EH (cell line): ENCODE measurements at regions not wholly inside any gene's neighbourhood (a gene's known extent, or its start where the extent isn't known, plus 50 kb on each side); places are given as distances from the start of the nearest gene placed in this dataset.
"Not testable (repeated sequence)": the region's sequence is repeated elsewhere in the genome, so short reads cannot be mapped to it uniquely, and the experiment has no call there.

Experiments used
- DNase-seq: peaks from one replicate; pipeline ENCODE4 v3.0.0-alpha.2; 2015; ENCODE audit warnings: low read depth

DNA sequence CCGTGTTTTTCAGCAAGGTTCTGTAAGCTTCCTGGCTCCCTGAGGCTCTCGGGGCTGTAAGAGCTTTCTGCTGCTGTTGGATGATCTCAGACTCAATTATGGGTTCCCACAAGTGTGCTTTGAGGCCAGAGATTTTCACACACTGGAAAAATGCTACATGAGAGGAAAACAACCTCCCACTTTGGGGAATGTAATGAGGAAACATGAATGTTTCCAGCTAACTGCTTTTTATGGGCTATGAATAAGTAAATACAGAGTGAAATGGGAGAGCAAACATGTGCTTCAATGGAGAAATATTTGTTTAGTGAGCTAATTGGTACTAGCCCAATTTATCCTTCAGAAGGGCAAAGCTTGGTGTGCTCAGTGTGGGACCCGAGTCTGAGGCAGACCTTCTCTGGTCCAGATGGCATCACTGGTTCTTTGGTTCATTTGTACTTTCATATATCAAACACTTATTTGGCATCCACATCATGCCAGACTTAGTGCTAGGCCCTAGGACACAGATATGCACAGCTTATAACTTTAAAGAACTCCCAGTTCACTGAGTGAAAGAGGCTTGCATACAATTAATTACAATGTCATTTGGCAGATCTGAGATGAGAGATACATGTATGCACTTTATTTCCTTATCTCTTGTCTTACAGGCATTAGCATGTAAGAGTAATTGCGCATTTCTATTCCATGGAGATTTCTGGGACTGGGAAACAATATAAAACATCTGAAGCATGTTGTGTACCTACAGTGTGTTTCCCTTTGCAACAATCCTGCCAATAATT, 248.8 kb downstream of the RDH14 start:
- peak; percentile 95 for DNase-seq

DNA sequence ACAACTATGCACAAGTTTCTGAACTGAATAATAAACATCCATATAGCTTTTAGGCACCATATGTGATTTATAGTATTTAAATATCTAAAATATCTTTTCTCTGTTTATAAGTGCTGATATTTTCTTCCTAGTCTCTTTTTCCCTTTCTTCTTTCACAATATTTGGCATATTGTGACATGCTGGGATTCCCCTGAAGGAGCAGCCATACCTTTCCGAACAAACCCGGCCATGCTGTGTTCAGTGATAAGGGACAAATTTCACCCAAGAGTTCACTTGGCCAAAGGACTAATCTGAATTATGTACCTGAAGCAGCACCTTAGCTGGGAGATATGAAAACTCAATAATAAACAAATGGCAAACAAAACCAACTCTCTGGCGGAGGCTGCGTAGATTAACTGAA, 250.8 kb downstream of the RDH14 start:
- no peak for DNase-seq

DNA sequence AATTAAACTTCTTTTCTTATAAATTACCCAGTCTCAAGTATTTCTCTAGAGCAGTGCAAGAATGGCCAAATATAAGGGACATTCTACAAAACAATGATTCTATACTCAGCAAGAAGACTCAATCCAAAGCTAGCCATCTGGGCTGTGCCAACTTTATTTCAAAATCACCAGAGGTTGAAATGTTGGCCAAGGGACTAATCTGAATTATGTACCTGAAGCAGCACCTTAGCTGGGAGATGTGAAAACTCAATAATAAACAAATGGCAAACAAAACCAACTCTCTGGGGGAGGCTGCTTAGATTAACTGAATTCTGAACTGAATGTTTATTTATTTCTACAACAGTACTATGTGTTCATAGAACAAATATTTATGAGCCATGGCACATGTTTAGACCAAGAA, 251.3 kb downstream of the RDH14 start:
- DNase-seq = peak; percentile 25

DNA sequence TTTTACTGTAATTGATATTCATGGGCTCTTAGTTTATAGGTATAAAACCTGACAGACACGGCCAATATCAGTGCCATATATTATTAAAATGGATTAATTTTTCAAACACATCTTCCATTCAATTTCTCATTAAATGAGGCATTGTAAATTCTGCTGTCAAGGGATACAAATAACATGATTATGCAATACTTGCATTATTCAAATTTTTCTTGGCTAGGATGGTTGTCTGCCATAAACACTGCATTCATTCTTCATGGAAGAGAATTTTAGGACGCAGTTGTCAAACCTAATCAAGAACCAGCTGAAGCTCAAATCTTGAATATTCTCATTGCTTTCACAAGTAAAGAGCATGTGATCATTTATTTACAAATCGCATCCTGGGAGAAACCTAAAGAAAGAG, 255.6 kb downstream of the RDH14 start:
- no peak for DNase-seq

DNA sequence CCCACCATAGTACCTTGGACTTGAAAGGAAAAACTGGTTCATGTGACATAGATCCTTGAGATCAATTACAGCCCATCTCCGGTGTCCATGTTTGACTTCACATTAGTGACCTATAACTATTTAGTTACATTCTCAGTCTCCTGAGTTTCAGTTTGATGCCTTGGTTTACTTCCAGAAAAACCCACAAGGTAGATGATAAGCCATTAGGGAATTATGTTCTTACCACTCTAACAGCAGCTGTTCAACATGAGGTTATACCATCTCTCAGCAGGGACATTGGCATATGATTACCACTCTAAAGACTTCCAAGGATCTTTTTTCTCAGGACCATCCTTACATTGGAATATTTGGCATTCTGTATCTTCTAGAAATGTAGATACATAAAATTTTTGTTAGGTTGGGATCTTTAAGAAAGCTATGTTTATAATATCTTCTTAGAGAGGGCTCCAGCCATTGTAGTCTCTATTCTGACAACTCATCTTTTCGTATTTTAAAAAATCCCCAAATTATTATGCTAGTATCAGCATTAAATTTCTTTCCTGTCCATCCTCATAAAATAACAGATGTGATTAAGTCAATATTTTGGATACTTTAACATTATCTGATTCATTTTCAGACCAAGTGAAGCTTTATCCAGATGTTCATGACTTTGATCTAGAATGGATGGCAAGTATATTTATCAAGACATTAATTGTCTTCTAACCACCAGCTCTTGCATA, 258.9 kb downstream of the RDH14 start:
- DNase-seq = no peak

DNA sequence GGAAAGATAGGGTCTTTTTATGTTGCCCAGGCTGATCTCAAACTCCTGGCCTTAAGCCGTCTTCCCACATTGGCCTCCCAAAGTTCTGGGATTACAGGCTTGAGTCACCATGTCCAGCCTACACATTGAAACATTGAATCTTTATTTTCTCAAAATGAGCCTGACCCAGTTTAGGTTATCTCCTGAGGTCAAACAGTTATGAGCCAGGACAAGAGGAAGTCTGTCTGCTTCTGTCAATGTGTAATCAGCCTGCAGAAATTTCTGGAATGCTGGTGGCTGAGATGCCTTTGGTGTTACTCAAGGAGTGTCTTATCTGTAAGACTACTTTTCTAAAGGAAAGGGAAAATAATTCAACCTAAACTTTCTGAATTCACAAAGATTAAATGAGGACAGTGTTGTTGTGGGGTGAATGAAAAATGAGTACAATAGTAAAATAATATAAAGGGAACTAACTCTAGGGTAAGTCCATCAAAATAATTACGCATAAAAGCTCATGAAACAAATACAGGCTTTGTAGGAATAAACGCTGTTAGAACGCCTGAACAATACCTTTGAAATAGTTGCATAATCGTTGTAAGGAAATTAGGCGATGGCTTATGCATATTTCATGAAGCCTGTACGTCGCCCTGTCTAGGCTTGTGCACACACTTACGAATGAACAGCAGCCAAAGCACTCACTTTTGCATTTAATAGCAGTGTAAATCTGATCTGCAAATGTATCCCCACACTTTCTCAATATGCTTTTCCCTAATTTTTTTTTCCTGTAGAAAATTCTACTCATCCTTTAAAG, 260.8 kb downstream of the RDH14 start:
- DNase-seq = peak; percentile 95

DNA sequence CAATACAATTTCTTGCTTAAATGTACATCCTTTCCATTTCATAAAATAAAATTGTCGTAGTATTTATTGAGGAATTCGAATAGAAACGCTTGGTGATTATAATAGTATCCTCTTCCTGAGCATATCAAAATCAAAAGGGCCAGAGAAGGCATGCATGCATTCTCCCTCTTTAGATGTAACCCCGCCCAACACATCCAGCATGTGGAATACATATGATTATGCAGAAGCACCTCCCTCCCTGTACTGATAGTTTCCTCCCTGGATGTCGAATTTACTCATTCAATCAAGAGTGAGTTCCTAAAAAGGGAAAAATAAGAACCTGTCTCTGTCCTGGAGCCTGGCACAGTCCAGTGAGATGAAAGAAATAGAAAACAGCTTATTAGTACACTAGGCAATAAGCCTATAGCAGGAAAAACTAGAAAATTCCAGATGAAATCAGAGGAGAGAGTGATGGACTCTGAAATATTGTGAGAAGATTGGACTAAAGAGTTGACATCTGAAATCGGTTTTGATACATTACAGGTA, 262.9 kb downstream of the RDH14 start:
- DNase-seq = no peak

DNA sequence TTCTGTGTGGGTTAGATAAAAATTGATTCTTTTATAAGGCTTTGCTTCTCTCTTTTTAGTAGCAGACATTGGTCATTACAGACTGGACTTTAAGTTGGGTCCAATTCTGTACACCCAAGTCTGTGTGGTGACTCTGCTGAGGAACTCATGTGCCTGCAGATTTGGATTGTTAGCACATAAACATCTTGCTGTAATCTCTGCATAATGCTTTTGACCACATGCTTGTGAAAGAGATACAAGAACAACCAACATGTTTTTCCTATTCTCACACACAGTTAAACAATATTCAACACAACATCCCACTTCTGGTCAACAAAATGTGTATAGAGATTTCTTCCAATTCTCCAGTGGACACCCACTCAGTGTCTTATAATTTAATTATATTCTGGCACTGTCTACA, 270.1 kb downstream of the RDH14 start:
- no peak for DNase-seq

DNA sequence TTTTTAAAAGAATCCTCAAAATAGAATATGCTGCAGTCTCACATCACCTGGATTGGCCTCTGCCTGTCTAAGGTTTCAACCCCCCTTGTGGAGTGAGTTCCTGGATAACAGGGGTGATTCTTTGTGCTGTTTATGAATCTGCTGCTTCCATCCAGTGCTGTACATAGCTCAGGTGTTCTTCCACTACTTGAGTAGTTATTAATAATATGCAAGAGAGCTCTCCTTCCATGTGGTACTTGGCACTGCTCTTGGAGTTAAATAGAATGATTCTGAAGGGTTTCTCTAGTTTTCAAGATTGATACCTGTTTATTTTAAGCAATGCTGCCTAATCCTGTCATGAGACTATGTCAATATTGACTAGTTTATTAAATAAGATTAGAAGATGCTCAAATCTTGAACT, 273.6 kb downstream of the RDH14 start:
- no peak for DNase-seq

DNA sequence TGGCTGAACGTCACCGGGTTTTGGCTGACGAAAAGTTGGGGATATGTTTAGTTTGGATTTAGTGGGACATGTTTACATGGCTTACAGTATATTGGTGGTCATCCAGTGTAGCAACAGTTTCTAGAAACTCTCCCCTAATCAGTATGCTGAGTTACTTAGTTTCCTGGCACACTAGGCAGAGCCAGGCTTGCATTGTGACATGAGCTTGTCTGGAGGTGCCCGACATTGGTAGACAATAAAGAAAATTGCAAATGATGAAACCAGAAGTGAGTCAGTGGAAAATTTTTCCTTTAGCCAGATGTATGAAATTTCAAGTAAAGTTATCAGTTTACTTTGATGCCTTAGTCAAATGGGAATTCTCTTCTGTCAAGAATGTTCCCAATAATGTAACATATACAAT, 276.1 kb downstream of the RDH14 start:
- no peak for DNase-seq

DNA sequence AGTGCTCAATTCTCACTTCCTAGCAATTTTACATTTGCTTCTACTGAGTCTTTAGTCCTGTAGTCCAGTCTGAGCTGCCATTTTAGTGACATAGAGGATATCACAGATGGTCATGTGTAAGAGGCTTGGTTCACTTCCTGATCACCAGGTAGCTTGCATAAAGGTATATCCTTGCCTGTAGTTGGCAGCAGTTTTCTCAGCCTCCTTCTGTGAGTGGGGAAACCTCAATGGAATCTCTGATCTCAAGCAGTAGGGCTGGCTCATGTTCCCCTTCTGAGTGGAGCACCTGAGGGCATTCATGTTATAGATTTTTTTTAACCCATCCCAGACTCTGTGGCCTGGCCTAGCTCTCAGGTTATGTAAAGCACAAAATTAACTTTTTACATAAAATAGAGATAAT, 278.4 kb downstream of the RDH14 start:
- DNase-seq = no peak

DNA sequence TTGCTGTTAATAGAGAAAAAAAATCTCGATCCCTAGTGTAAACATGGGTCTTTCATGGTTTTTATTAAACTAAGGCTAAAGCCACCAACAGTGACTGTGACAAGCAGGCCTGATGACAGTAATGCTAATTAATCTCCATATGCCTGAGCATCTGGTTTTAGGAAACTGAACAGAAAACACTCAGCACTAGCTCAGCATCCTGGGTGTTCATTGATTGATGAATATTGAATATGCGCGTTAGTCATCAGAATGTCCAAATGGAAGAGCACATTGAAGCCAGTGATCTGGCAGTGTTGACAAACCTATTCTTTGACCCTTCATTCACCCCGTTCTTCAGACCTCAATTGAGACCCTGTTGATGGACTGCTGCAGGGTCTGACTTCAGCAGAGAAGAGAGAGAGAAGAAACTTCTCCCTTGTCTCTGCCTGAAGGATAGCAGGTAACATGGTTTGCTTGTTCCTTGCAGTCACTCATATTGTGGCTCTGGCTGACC, 283.8 kb downstream of the RDH14 start:
- DNase-seq = no peak

DNA sequence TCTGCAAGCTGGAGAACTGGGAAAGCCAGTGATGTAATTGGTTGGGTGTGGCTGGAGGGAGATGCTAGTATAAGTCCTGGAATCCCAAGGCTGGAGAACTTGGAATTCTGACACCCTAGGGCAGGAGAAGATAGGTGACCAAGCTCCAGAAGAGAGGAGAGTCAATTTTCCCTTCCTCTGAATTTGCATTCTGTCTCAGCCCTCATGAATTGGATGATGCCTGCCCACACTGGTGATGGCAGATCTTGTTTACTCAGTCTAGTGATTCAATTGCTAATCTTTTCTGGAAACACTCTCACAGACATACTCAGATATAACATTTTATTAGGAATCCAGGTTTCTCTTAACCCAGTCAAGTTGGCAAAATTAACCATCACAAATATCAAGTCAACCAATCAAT, 287.2 kb downstream of the RDH14 start:
- DNase-seq = no peak

DNA sequence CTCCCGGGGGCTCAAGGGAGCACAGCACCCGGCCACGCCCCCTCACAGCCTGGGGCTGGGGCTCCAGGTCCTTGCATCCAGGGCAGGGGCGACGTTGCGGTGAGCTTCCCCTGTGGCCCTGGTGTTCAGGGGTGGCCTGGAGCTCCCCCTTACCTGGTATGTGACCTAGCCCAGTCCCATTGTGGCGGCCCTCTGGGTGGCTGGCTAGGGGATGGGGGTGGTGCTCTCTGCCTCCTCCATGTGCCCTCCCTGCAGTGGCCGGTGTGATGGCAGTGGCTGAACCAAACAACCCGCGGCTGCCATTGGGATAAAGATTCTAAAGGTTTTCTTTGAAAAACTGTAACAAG, 288.3 kb downstream of the RDH14 start:
- no peak for DNase-seq

DNA sequence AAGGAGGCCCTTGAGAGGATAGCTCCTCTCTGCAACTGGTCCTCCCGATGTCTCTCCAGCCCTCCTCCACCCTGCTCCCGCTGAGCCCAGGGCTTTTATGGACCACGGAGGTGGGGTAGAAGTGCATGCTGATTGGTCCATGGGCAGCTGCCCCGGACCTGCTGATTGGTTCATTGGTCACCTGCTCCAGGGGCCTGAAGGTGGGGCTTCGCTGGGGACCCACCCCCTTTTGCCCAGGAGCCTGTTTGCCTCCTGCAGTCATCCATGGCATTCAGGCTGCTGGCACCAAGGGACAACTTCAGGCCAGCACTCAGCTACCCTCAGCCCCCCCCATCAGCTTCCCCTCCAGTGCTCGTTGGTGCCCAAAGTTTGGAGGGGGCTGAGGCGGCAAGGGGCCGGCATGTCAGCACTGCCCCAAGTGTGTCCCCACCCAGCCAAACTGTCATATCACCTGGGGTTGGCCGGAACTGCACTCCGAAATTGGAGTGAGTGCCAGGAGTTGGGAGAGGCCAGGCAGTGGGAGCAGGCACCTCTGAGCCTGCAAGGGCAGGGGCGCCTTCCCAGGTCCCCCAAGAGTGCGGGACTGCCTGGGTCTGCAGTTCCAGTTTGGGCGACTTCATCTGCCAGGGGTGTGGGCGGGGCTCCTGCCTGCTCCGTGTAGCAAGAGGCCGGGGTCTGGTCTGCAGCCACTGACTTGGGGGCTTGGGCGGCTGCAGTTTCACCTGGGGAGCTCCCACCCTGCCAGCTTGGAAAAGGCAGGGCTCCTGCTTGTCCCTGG, 288.9 kb downstream of the RDH14 start:
- no peak for DNase-seq

DNA sequence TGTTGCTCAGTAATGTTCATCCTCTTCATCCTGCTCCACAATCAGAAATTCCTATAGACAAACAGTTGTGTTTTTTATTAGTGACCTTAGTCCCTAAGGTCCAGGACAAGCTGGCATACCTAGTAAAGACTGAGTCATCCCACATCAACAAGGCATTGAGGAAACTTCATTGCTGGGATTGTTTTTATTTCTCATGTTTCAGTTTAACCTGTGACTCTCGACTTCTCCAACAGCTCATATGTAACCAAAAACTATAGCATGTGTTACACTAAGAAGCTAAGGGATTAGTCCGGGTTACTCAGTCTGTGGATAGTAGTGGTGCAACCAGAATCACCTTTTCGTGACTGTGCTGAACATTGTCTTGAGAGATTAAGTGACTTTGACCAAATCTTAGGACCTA, 292.1 kb downstream of the RDH14 start:
- no peak for DNase-seq

DNA sequence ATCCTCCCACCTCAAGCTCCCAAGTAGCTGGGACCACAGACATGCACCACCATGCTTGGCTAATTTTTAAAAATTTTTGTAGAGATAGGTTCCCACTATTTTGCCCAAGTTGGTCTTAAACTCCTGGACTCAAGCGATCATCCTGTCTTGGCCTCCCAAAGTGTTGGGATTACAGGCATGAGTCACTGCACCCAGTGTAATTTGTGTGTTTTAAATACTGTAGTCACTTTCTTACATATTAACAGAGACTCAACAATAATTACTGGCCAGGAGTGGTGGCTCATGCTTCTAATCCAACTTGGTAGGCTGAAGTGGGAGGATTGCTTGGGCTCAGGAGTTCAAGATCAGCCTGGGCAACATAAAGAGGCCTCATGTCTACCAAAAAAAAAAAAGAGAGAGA, 293.0 kb downstream of the RDH14 start:
- DNase-seq = peak; percentile 6

DNA sequence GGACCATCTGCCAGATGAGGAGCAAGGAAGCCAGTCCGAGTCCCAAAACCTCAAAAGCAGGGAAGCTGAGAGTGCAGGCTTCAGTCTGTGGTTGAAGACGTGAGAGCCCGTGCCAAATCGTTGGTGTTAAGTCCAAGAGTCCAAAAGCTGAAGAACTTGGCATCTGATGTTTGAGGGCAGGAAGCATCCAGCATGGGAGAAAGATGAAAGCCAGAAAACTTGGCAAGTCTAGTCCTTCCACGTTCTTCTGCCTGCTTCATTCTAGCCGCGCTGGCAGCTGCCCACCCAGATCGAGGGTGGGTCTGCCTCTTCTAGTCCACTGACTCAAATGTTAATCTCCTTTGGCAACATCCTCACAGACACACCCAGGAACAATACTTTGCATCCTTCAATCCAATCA, 293.8 kb downstream of the RDH14 start:
- DNase-seq = not testable (repeated sequence)

DNA sequence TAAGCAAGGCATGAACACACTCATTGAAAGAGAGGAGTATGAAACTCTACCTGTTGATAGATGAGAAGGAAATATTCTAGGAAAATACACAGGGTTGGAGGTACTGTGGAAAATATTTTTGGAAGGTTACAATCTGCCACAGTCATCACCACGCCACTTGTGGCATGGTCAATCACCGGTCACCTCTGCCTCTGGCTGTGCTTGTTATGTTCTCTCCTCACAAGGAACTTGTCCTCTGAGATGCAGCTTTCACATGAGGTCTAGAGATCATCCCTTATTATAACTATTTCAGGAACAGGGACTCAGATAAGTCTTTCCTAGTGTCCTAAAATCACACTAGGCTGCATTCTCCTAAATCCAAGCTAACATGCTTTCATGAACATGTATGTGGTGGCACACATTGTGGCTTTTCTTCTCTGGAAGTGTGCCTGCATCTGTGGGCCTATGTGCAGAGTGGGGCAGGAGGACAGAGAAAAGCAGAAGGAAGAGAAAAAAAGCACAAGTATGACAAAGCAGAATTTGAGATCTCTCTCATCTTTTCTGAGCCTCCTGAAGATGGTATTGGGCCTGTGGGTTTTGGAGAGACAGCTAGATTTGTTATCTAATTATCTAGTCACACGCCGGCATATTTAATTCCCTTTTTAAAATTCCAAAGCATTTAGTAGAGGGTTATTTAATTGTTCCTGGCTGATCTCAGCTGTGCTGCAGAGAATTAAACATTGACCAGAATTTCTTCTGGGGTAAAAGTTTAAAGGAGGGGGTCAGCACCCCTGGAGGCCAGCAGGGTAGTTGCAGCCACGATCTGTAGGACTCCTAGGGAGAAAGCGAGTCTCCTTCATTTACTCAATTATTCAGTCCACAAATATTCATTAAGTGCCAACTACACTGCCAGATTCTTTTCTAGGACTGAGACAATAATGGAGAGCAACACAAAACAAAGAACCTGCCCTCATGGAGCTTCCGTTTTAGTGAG, 294.6 kb downstream of the RDH14 start:
- DNase-seq = no peak

DNA sequence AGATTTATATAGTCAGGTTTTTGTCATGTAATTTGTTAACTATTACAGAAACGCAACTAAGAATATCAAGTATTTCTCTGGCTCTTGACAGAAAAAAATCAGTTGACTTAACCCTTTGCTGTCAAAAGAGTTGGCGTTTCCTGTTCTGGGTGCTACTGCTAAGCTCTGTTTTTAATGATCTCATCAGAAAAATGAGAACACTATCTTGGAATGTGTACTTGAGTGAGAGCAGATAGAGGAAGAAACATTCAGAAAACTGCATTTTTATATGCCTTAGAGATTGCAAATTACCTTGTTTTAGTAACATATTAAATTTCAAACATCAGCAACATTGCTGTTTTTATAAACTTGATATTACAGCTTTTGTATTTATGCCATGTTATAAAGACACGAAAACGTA, 297.9 kb downstream of the RDH14 start:
- no peak for DNase-seq
